Endodermal cell (in vitro differentiated cells): ENCODE measurements at regions not wholly inside any gene's neighbourhood (a gene's known extent, or its start where the extent isn't known, plus 50 kb on each side); places are given as distances from the start of the nearest gene placed in this dataset.

Experiments used
- DNase-seq: peaks from one replicate; pipeline ENCODE4 v3.0.0-alpha.2; 2017
- H3K27ac ChIP-seq: 2 replicates; pipeline ENCODE4 v1.5.1; 2013; ENCODE audit warnings: mild to moderate bottlenecking, low read depth, low read length, moderate library complexity
- H3K27me3 ChIP-seq: 2 replicates; pipeline ENCODE4 v1.6.1; 2013; ENCODE audit warnings: mild to moderate bottlenecking, low read length, moderate library complexity; ENCODE audit not compliant: insufficient read depth, control insufficient read depth, poor library complexity, severe bottlenecking
- H3K36me3 ChIP-seq: 2 replicates; pipeline ENCODE4 v1.7.0; 2013; ENCODE audit warnings: mild to moderate bottlenecking, low read length, moderate library complexity; ENCODE audit not compliant: control insufficient read depth, insufficient read depth
- H3K4me1 ChIP-seq: one replicate; pipeline ENCODE4 v1.7.0; 2013; ENCODE audit warnings: low read length; ENCODE audit not compliant: control insufficient read depth, insufficient read depth
- H3K4me3 ChIP-seq: 2 replicates; pipeline ENCODE4 v1.5.1; 2013; ENCODE audit warnings: mild to moderate bottlenecking, low read length, moderate library complexity
- H3K9ac ChIP-seq: 2 replicates; pipeline ENCODE4 v1.6.1; 2013; ENCODE audit warnings: mild to moderate bottlenecking, low read length, moderate library complexity; ENCODE audit not compliant: poor library complexity, severe bottlenecking; ENCODE audit errors: extremely low read depth
- H3K9me3 ChIP-seq: 2 replicates; pipeline ENCODE4 v1.6.1; 2013; ENCODE audit warnings: mild to moderate bottlenecking, low read length, moderate library complexity; ENCODE audit not compliant: control insufficient read depth
- H3K27ac Mint-ChIP-seq: 2 replicates; pipeline ENCODE4 v1.8.0; 2020; ENCODE audit warnings: mixed read lengths
- H3K27me3 Mint-ChIP-seq: 2 replicates; pipeline ENCODE4 v1.8.0; 2021; ENCODE audit warnings: mild to moderate bottlenecking, mixed read lengths; ENCODE audit not compliant: insufficient read depth
- H3K36me3 Mint-ChIP-seq: 2 replicates; pipeline ENCODE4 v1.8.0; 2020; ENCODE audit warnings: low read depth, mixed read lengths
- H3K4me1 Mint-ChIP-seq: 2 replicates; pipeline ENCODE4 v1.8.0; 2020; ENCODE audit warnings: mixed read lengths
- H3K4me3 Mint-ChIP-seq: 2 replicates; pipeline ENCODE4 v1.8.0; 2020; ENCODE audit warnings: mild to moderate bottlenecking, moderate library complexity, mixed read lengths
- H3K9me3 Mint-ChIP-seq: 2 replicates; pipeline ENCODE4 v1.8.0; 2020; ENCODE audit warnings: mild to moderate bottlenecking, mixed read lengths
- CTCF ChIP-seq: fragments of 200-600 bp; sonication (generic); conservative IDR thresholded peaks from 2 replicates; pipeline ENCODE4 v1.5.0; 2021; ENCODE audit warnings: antibody characterized with exemption, mild to moderate bottlenecking
- WGBS, 2 experiments: methylation state at CpG; one replicate each; pipeline versions ENCODE4 v1.1.5 to v1.1.7; 2013; ENCODE audit warnings: missing lambda C conversion rate in 2 of 2, mixed read lengths in 1 of 2; ENCODE audit not compliant: insufficient coverage in 1 of 2, insufficient read length in 1 of 2; 5-methylcytosine and 5-hydroxymethylcytosine counted together

- Mint-ChIP-seq H3K27me3 (peaks cover 3% of the 10 kb centered on the region), H3K4me1 (no peaks in the 10 kb centered on the region), H3K27ac (no peak overlapping the region), H3K36me3 (no peaks in the 10 kb centered on the region), H3K4me3 (no peak overlapping the region), H3K9me3 (peaks cover 2% of the 10 kb centered on the region)
- DNase-seq = no peak
- Histone ChIP-seq H3K27me3 (no peaks in the 10 kb centered on the region), H3K4me1 (no peaks in the 10 kb centered on the region), H3K9ac (no peak overlapping the region), H3K4me3 (no peak overlapping the region), H3K27ac (no peak overlapping the region), H3K9me3 (peaks cover 11% of the 10 kb centered on the region), H3K36me3 (no peaks in the 10 kb centered on the region)
- WGBS, 2 experiments = 87 to 89% methylated on average over 3 to 5 of the region's 5 CpGs
- no peak for TF ChIP-seq CTCF
Measured at GRCh38 chr6:149242883-149243282, 74.6 kb upstream of the TAB2 start.

- Histone ChIP-seq H3K4me3 (no peak overlapping the region), H3K9me3 (peaks cover 8% of the 10 kb centered on the region), H3K27ac (no peak overlapping the region), H3K27me3 (no peaks in the 10 kb centered on the region), H3K9ac (no peak overlapping the region), H3K36me3 (no peaks in the 10 kb centered on the region), H3K4me1 (no peaks in the 10 kb centered on the region)
- no peak for TF ChIP-seq CTCF
- Mint-ChIP-seq H3K4me3 (no peak overlapping the region), H3K27me3 (peaks cover 2% of the 10 kb centered on the region), H3K9me3 (peaks cover 2% of the 10 kb centered on the region), H3K27ac (no peak overlapping the region), H3K4me1 (no peaks in the 10 kb centered on the region), H3K36me3 (no peaks in the 10 kb centered on the region)
- no peak for DNase-seq
- WGBS, 2 experiments = 93 to 95% methylated on average over 5 to 7 of the region's 7 CpGs
Measured at GRCh38 chr6:149244105-149244504, 73.4 kb upstream of the TAB2 start.

GRCh38 chr6:149246691-149247384 is 70.7 kb upstream of the TAB2 start:
- no peak overlapping the region for H3K4me3 ChIP-seq
- H3K4me1 ChIP-seq = no peaks in the 10 kb centered on the region
- H3K27ac ChIP-seq = no peak overlapping the region
- no peak overlapping the region for H3K4me3 Mint-ChIP-seq
- no peaks in the 10 kb centered on the region for H3K9me3 ChIP-seq
- no peaks in the 10 kb centered on the region for H3K9me3 Mint-ChIP-seq
- H3K36me3 Mint-ChIP-seq = no peaks in the 10 kb centered on the region
- no peak for TF ChIP-seq CTCF
- 89 to 92% methylated on average over 10 to 13 of the region's 13 CpGs for WGBS, 2 experiments
- no peaks in the 10 kb centered on the region for H3K36me3 ChIP-seq
- H3K27me3 Mint-ChIP-seq = peaks cover 2% of the 10 kb centered on the region
- H3K27me3 ChIP-seq = no peaks in the 10 kb centered on the region
- H3K9ac ChIP-seq = no peak overlapping the region
- H3K4me1 Mint-ChIP-seq = no peaks in the 10 kb centered on the region
- DNase-seq = no peak
- no peak overlapping the region for H3K27ac Mint-ChIP-seq
